NCI-H128 (cell line): ENCODE measurements at regions not wholly inside any gene's neighbourhood (a gene's known extent, or its start where the extent isn't known, plus 50 kb on each side); places are given as distances from the start of the nearest gene placed in this dataset.

Experiments
- DNase-seq: peaks from one replicate; lab custom pipeline; 2025; ENCODE audit not compliant: unreplicated experiment; lab: John Stamatoyannopoulos, UW

- DNase-seq: no peak
These were observed 164.7 kb downstream of the OLFM1 start for GRCh38 chr9:135251996-135252760.

- no peak for DNase-seq
These were observed 165.5 kb downstream of the OLFM1 start for GRCh38 chr9:135252980-135253304.

- DNase-seq: no peak
These were observed 166.0 kb downstream of the OLFM1 start for GRCh38 chr9:135253305-135254004.

- DNase-seq: no peak
These were observed 166.9 kb downstream of the OLFM1 start for GRCh38 chr9:135254176-135255032.

GRCh38 chr9:135255033-135255840 lies 167.8 kb downstream of the OLFM1 start:
- DNase-seq: no peak

- DNase-seq: no peak
These were observed 168.5 kb downstream of the OLFM1 start for GRCh38 chr9:135255841-135256580.

GRCh38 chr9:135256581-135257354 lies 169.3 kb downstream of the OLFM1 start:
- no peak for DNase-seq

GRCh38 chr9:135258461-135258860 lies 171.0 kb downstream of the OLFM1 start:
- no peak for DNase-seq

GRCh38 chr9:135259273-135259672 lies 171.8 kb downstream of the OLFM1 start:
- no peak for DNase-seq

GRCh38 chr9:135260221-135261180 lies 173.0 kb downstream of the OLFM1 start:
- DNase-seq: no peak

- DNase-seq: no peak
These were observed 174.8 kb downstream of the OLFM1 start for GRCh38 chr9:135262248-135262647.

- DNase-seq: no peak
These were observed 176.0 kb downstream of the OLFM1 start for GRCh38 chr9:135263511-135263910.

GRCh38 chr9:135265931-135266330 lies 178.5 kb downstream of the OLFM1 start:
- no peak for DNase-seq

- no peak for DNase-seq
These were observed 179.8 kb downstream of the OLFM1 start for GRCh38 chr9:135267191-135267809.

GRCh38 chr9:135268031-135268430 lies 180.6 kb downstream of the OLFM1 start:
- no peak for DNase-seq

GRCh38 chr9:135268981-135269380 lies 181.5 kb downstream of the OLFM1 start:
- no peak for DNase-seq

GRCh38 chr9:135269912-135270830 lies 182.7 kb downstream of the OLFM1 start:
- DNase-seq: no peak
